Activated CD4-positive, alpha-beta T cell treated with anti-CD3 and anti-CD28 coated beads, Interleukin-2, amount 10 ng/mL, durations not matched to agents 24 days and 14 days (primary cell): ENCODE measurements at regions not wholly inside any gene's neighbourhood (a gene's known extent, or its start where the extent isn't known, plus 50 kb on each side); places are given as distances from the start of the nearest gene placed in this dataset.
"Not testable (repeated sequence)": the region's sequence is repeated elsewhere in the genome, so short reads cannot be mapped to it uniquely, and the experiment has no call there.

Experiments used
- DNase-seq: peaks from one replicate; pipeline ENCODE4 v3.0.0; 2022
- H3K27ac Mint-ChIP-seq: one replicate; pipeline ENCODE4 v1.8.0; 2022; ENCODE audit warnings: mild to moderate bottlenecking, mixed read lengths
- H3K27me3 Mint-ChIP-seq: one replicate; pipeline ENCODE4 v1.8.0; 2022; ENCODE audit warnings: mixed read lengths
- H3K36me3 Mint-ChIP-seq: one replicate; pipeline ENCODE4 v1.8.0; 2022; ENCODE audit warnings: low read depth, mild to moderate bottlenecking, mixed read lengths
- H3K4me1 Mint-ChIP-seq: one replicate; pipeline ENCODE4 v1.8.0; 2021; ENCODE audit warnings: mixed read lengths
- H3K4me3 Mint-ChIP-seq: one replicate; pipeline ENCODE4 v1.8.0; 2022; ENCODE audit warnings: mild to moderate bottlenecking, moderate library complexity, mixed read lengths
- H3K9me3 Mint-ChIP-seq: one replicate; pipeline ENCODE4 v1.8.0; 2021; ENCODE audit warnings: mixed read lengths
- intact Hi-C: fragments of 100-400 bp; cut with micrococcal nuclease; formaldehyde crosslinking; loops from one replicate; pipeline ENCODE4 v1.15.1; 2023

DNA sequence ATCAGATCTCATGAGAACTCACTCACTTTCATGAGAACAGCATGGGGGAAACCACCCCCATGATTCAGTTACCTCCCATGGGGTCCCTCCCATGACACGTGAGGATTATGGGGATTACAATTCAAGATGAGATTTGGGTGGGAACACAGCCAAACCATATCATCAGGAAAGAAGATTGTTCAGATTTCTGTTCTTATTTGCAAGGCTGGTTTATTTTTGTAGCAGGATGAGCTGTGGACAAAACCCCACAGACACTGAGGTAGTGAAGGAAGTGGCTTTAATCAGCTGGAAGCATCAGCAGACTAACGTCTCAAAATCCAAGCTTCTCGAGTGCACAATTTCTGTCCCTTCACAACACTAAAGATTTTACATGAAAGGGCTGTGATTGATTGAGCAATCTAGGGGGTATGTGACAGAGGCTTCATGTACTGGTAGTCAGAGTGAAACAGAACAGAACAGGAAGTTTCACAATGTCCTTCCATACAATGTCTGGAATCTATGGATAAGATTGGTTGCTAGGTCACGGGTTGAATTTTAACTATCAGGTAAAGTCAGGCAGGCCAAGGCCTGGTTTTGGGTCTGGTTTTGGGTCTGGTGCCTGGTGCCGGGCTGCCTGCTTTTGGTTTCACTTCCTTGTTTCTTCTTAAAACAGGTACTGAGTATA lies 91.3 kb upstream of the ZNF366 start:
- intact Hi-C loops = no loop called here
- H3K36me3 Mint-ChIP-seq = no peaks in the 10 kb centered on the region
- no peak overlapping the region for H3K4me3 Mint-ChIP-seq
- no peak overlapping the region for H3K27ac Mint-ChIP-seq
- no peak for DNase-seq
- H3K4me1 Mint-ChIP-seq = no peaks in the 10 kb centered on the region
- H3K9me3 Mint-ChIP-seq = no peaks in the 10 kb centered on the region
- peaks cover 2% of the 10 kb centered on the region for H3K27me3 Mint-ChIP-seq

DNA sequence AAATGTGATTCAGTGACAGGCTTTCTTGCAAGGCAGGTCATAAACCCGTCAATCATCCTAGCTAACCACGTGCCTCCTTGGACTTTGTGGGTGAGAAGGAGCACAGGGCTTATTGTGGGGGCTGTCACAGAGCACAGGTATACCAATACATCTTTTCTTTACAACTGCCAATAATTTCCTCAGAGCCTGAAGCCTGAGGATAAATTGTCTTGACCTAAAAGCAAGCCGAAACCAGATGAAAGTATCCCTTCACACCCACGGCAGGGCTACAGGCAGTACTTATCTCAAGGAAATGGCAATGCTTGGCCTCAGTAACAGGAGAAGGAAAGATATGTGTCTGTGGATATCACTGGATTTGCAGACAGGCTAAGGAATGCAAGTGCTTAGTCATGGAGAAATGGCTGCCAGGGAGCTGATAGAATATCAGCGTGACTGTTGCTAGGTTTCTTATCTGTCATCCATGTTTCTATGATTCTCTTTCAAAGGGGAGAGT lies 90.3 kb upstream of the ZNF366 start:
- Mint-ChIP-seq H3K27ac (no peak overlapping the region), H3K9me3 (no peaks in the 10 kb centered on the region), H3K4me3 (no peak overlapping the region), H3K4me1 (no peaks in the 10 kb centered on the region), H3K27me3 (peaks cover 2% of the 10 kb centered on the region), H3K36me3 (no peaks in the 10 kb centered on the region)
- DNase-seq = no peak
- intact Hi-C loops = no loop called here

DNA sequence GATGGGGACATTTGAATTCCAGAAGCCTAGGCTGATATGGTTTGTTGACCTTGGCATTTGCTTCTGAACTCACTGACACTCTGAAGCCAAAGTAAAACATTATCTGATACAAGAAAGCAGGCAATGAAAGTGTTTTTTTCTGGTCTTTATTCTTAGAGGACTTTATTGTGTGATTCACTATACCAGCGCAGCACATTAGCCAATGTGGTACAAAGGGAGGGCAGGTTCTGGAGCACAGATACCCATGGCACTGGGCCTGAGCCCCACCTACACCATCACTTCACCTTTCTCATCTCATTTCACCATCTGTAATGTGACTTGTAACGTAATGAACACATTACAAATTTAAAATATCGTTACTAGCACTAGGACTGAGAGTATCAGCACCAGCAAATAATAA lies 89.7 kb upstream of the ZNF366 start:
- DNase-seq = no peak
- Mint-ChIP-seq H3K4me1 (no peaks in the 10 kb centered on the region), H3K27me3 (peaks cover 2% of the 10 kb centered on the region), H3K36me3 (no peaks in the 10 kb centered on the region), H3K27ac (no peak overlapping the region), H3K4me3 (no peak overlapping the region), H3K9me3 (no peaks in the 10 kb centered on the region)
- intact Hi-C loops = no loop called here

DNA sequence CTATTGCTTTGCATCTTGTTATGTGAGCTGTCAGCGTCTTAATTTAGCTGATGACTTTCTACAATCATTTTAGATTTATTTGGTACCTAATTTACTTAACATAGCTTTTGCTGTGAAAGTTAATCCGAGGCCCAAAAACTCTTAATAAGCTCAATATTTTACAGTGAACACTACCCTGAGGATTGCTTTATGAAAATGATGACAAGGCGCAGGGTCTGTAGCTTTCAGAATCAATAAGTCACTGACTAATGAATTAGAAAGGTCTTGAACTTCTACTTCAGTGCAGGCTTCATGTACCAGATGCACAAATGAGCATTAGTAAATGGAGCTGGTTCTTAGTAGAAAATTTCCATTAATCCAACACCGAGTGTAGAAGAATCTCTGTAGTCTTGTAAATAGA lies 81.4 kb upstream of the ZNF366 start:
- no peaks in the 10 kb centered on the region for H3K36me3 Mint-ChIP-seq
- H3K4me3 Mint-ChIP-seq = no peak overlapping the region
- no peak overlapping the region for H3K27ac Mint-ChIP-seq
- peaks cover 7% of the 10 kb centered on the region for H3K27me3 Mint-ChIP-seq
- DNase-seq = no peak
- intact Hi-C loops = no loop called here
- H3K9me3 Mint-ChIP-seq = no peaks in the 10 kb centered on the region
- H3K4me1 Mint-ChIP-seq = no peaks in the 10 kb centered on the region

DNA sequence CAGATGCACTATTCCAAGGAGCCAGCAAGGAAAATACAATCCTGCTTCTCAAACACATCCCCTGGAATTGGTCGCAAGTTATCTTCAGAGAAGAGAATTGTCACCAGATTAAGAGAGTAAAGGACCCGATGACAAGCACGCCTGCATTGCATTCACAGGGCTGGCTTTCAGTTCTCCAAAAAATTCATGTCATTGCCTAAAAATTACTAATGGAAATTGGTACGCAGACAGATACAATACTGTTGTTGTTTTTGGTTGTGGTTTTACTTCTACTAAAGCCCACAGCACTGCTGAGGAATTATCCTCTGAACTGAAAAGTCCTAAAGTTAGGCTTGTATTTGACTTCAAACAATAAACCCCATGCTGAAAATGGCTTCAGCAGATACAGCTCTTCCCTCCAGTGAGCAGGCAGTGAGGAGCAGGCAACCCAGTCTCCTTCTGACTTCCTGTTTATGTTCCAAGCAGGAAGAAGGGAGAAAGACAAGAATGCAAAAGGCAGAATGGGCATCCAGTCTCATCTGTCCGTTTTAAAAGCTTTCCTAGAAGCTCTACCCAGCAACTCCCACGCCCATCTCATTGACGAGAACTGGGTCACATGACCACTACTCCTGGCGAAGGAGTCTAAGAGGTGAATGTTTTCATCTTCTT lies 80.6 kb upstream of the ZNF366 start:
- H3K9me3 Mint-ChIP-seq = no peaks in the 10 kb centered on the region
- peaks cover 7% of the 10 kb centered on the region for H3K27me3 Mint-ChIP-seq
- DNase-seq = no peak
- H3K4me1 Mint-ChIP-seq = no peaks in the 10 kb centered on the region
- no peaks in the 10 kb centered on the region for H3K36me3 Mint-ChIP-seq
- intact Hi-C loops = no loop called here
- H3K27ac Mint-ChIP-seq = no peak overlapping the region
- no peak overlapping the region for H3K4me3 Mint-ChIP-seq

DNA sequence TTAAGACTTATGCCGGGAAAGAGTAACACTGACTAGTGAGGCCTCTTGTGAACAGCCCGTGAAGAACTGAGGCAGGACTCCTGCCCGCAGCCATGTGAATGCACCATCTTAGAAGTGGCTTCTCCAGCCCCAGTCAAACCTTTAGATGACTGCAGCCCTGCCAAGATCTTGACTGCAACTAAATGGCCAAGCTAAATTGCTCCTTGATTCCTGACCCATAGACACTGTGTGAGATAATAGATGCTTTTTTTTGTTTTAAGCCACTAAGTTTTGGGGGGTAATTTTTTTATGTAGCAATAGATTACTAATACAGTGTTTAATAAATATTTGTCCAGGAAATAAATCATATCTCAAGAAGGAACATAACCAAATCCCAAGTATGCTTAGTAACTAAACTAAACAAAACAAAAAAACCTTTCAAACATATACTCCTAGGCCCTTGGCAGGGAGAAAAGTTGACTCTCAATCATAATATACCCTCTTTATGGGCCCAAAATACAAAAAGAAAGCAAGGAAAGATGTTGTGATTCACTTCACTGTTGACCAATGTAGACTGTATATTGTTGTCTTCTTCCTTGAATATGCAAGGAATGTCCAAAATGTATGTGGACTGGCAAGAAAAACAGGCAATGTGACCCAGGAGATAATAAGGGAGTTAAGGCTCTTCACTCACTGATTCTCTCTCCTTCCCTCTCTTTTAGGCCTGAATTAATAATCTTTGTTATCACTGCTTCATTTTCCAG lies 79.7 kb upstream of the ZNF366 start:
- intact Hi-C loops = no loop called here
- Mint-ChIP-seq H3K27me3 (peaks cover 7% of the 10 kb centered on the region), H3K36me3 (peaks cover 1% of the 10 kb centered on the region), H3K27ac (no peak overlapping the region), H3K4me3 (no peak overlapping the region), H3K4me1 (no peaks in the 10 kb centered on the region), H3K9me3 (peaks cover 4% of the 10 kb centered on the region)
- no peak for DNase-seq

DNA sequence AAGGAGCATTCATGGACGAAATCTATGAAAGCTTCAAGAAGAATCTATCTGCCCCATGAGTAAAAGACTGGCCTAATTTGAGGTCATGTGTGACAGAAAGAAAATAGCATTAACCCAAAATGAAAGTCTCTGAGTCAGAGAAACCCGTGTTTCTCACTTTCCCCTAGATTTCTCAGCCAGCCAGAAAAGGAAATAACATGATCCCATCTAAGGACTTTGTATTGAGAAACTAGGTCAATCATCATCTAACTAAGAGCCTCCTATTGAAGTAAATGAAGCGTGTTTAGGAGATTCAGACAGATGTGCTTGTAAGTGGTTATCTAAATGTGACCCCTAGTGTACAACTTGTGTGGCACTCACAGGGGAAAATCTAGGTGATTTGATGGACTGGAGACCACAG lies 77.3 kb upstream of the ZNF366 start:
- H3K9me3 Mint-ChIP-seq = peaks cover 4% of the 10 kb centered on the region
- H3K4me1 Mint-ChIP-seq = no peaks in the 10 kb centered on the region
- H3K27me3 Mint-ChIP-seq = peaks cover 6% of the 10 kb centered on the region
- H3K4me3 Mint-ChIP-seq = no peak overlapping the region
- intact Hi-C loops = no loop called here
- no peak for DNase-seq
- H3K36me3 Mint-ChIP-seq = peaks cover 1% of the 10 kb centered on the region
- no peak overlapping the region for H3K27ac Mint-ChIP-seq

DNA sequence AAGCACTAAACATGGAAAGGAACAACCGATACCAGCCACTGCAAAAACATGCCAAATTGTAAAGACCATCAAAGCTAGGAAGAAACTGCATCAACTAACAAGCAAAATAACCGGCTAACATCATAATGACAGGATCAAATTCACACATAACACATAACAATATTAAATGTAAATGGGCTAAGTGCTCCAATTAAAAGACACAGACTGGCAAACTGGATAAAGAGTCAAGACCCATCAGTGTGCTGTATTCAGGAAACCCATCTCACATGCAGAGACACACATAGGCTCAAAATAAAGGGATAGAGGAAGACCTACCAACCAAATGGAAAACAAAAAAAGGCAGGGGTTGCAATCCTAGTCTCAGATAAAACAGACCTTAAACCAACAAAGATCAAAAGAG lies 72.1 kb upstream of the ZNF366 start:
- intact Hi-C loops, H3K27ac Mint-ChIP-seq, H3K4me1 Mint-ChIP-seq, H3K36me3 Mint-ChIP-seq, H3K4me3 Mint-ChIP-seq, H3K27me3 Mint-ChIP-seq, H3K9me3 Mint-ChIP-seq, DNase-seq: not testable (repeated sequence)

DNA sequence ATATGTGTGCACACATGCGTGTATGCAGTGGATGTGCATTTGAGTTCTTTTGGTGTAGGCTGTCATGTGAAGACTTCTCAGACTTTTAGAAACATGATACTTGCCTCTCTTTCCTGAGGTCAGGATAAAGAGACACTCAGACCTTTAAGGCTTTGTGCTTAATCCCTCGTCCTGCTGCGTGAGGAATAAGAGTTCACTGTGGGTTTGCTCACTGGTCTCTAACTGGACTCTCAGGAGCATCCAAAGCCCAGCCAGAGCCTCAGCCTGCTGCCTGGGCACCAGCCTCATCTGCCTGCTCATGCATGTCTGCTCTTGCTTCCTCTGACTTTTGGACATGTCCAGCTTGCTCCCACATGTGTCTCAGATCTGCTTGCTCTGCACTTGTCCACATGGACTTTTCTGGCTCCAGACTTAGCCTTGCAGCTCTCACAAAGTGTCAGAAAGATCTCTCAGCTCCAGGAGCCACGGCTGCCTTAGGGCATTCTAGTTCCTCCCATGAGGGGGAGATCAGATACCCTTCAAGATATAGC lies 65.1 kb upstream of the ZNF366 start:
- H3K27ac Mint-ChIP-seq = no peak overlapping the region
- H3K36me3 Mint-ChIP-seq = no peaks in the 10 kb centered on the region
- no peak for DNase-seq
- H3K4me3 Mint-ChIP-seq = no peak overlapping the region
- peaks cover 7% of the 10 kb centered on the region for H3K27me3 Mint-ChIP-seq
- intact Hi-C loops = no loop called here
- H3K9me3 Mint-ChIP-seq = no peaks in the 10 kb centered on the region
- H3K4me1 Mint-ChIP-seq = no peaks in the 10 kb centered on the region

DNA sequence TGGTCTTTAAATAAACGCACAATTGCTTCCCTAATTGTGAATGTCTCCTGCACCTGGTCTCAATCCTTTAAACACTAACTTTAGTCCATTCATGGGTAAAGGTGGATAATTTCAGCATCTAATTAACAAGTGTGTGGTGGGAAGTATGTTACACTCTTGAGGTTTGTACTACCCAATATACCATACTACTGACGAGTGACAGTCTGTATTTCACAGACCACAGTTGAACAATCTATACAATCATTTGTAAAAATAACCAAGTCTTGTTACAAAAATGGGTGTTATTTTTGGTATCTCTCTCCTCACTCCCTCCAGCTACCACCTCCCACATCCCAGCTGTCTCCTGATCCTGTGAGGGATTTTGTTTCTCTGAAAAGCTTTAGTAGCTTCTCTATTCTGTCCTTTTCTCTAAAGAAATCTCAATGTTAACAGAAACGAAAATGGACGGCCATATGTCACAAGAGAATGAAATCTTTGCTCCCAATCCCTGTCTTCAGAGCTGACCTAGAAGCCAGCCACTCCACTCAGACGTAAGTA lies 62.3 kb upstream of the ZNF366 start:
- H3K4me3 Mint-ChIP-seq = no peak overlapping the region
- H3K27me3 Mint-ChIP-seq = peaks cover 7% of the 10 kb centered on the region
- no peaks in the 10 kb centered on the region for H3K36me3 Mint-ChIP-seq
- H3K27ac Mint-ChIP-seq = no peak overlapping the region
- no peak for DNase-seq
- intact Hi-C loops = no loop called here
- no peaks in the 10 kb centered on the region for H3K9me3 Mint-ChIP-seq
- H3K4me1 Mint-ChIP-seq = no peaks in the 10 kb centered on the region

DNA sequence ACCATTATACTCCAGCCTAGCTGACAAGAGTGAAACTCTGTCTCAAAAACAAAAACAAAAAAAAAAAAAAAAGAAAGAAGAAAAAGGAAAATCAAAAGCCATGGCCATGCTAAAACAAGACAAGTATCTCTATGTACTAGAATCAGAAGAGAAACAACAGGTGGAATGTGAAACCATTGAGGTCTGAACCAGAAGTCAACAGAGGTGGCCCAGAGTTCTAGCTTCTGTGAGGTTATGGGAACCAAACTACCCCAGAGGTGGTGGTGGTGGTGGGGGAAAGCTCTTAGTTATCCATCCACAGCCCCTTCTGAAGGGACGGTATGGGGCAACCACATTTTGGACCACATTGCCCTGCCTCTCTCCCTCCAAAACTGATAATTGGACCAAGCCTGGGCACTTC lies 59.5 kb upstream of the ZNF366 start:
- peaks cover 5% of the 10 kb centered on the region for H3K27me3 Mint-ChIP-seq
- H3K4me3 Mint-ChIP-seq = no peak overlapping the region
- H3K36me3 Mint-ChIP-seq = no peaks in the 10 kb centered on the region
- no peak overlapping the region for H3K27ac Mint-ChIP-seq
- intact Hi-C loops = no loop called here
- H3K9me3 Mint-ChIP-seq = peaks cover 8% of the 10 kb centered on the region
- DNase-seq = no peak
- H3K4me1 Mint-ChIP-seq = no peaks in the 10 kb centered on the region

DNA sequence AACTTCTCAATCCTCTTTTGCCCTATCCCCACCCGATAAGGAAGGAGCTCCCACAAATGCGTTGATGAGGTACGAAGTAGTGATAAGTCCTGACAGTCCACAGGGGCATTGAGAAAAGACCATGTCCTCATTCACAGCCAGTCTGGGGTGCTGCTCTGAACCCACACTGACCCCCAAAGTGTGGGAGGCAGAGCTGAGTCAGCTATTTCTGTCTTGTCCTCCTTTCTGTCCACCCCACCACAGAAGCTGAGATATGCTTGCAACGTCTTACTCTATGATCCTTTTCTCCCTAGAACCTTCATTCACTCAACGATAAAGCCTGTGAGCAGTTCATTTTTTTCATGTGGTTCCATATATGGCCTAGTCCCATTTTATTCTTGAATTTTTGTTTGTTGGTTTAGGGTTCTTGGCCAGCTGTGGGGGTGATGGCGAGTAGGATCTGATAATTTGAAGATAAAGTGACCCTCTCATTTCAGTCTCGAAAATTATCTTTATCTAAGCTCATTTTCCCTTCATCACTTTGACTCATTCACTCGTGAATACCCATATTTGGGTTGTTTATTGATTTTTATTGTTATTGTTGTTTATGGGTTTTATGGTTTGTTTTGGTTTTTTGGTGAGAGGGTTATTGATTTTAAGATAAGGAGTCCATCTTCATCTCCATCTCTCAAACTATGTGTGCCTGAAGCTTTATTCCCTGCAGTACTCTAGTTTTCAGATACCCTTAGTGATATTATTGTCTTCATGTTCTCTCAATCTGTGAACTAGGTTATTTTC lies 58.5 kb upstream of the ZNF366 start:
- Mint-ChIP-seq H3K36me3 (no peaks in the 10 kb centered on the region), H3K27ac (no peak overlapping the region), H3K27me3 (peaks cover 7% of the 10 kb centered on the region), H3K4me3 (no peak overlapping the region), H3K9me3 (peaks cover 8% of the 10 kb centered on the region), H3K4me1 (no peaks in the 10 kb centered on the region)
- no peak for DNase-seq
- intact Hi-C loops = no loop called here

DNA sequence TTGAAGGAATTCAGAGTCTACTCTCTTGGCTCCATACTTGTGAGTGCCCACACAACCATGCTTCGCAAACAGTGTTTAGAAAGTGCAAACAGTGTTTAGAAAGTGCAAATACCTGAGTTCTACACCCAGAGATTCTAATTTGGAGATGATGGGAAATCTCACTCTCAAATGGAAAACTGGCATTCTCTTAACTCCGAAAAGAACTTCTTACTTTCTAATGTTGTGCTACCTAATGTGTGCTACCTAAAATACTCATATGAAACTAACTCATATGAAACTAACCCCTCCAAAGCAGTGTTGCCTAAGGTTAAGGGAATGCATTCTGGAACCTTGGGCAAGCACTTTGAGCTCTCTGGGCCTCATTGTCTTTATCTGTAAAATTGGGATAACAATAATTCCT lies 55.5 kb upstream of the ZNF366 start:
- Mint-ChIP-seq H3K36me3 (no peaks in the 10 kb centered on the region), H3K4me3 (no peak overlapping the region)
- intact Hi-C loops = no loop called here

More for the DNA sequence above, 55.5 kb upstream of the ZNF366 start:
- no peak for DNase-seq
- Mint-ChIP-seq H3K9me3 (peaks cover 8% of the 10 kb centered on the region), H3K27me3 (peaks cover 4% of the 10 kb centered on the region), H3K4me1 (no peaks in the 10 kb centered on the region), H3K27ac (no peak overlapping the region)
